ENCODE measurements at regions not wholly inside any gene's neighbourhood (a gene's known extent, or its start where the extent isn't known, plus 50 kb on each side); places are given as distances from the start of the nearest gene placed in this dataset.

GRCh38 chr11:131122448-131122847 is 206.2 kb upstream of the SNX19 start:
- H3K27me3 ChIP-seq = no peaks in the 10 kb centered on the region
- DNase-seq = no peak
- H3K4me3 ChIP-seq = no peak overlapping the region
- H3K9me3 ChIP-seq (replicated peaks) = no peaks in the 10 kb centered on the region
- no peaks in the 10 kb centered on the region for H3K4me1 ChIP-seq
- H3K36me3 ChIP-seq = no peaks in the 10 kb centered on the region
- H3K27ac ChIP-seq = no peak overlapping the region

GRCh38 chr11:131129474-131129873 is 213.2 kb upstream of the SNX19 start:
- no peaks in the 10 kb centered on the region for H3K27me3 ChIP-seq
- no peak for DNase-seq
- H3K36me3 ChIP-seq = no peaks in the 10 kb centered on the region
- H3K4me3 ChIP-seq = no peak overlapping the region
- no peaks in the 10 kb centered on the region for H3K9me3 ChIP-seq (replicated peaks)
- no peaks in the 10 kb centered on the region for H3K4me1 ChIP-seq
- H3K27ac ChIP-seq = no peak overlapping the region

- no peak for DNase-seq
- H3K27ac ChIP-seq = no peak overlapping the region
- no peak overlapping the region for H3K4me3 ChIP-seq
- H3K4me1 ChIP-seq = no peaks in the 10 kb centered on the region
- no peaks in the 10 kb centered on the region for H3K27me3 ChIP-seq
- H3K36me3 ChIP-seq = no peaks in the 10 kb centered on the region
- no peaks in the 10 kb centered on the region for H3K9me3 ChIP-seq (replicated peaks)
Measured at GRCh38 chr11:131135611-131136010, 219.3 kb upstream of the SNX19 start.

- no peak overlapping the region for H3K4me3 ChIP-seq
- no peaks in the 10 kb centered on the region for H3K4me1 ChIP-seq
- no peaks in the 10 kb centered on the region for H3K9me3 ChIP-seq (replicated peaks)
- DNase-seq = no peak
- no peak overlapping the region for H3K27ac ChIP-seq
- no peaks in the 10 kb centered on the region for H3K36me3 ChIP-seq
- H3K27me3 ChIP-seq = no peaks in the 10 kb centered on the region
Measured at GRCh38 chr11:131136486-131136885, 220.2 kb upstream of the SNX19 start.

GRCh38 chr11:131137046-131137445 is 220.8 kb upstream of the SNX19 start:
- Histone ChIP-seq H3K27me3 (no peaks in the 10 kb centered on the region; the same call in 1 of the 2 replicates), H3K27ac (no peak overlapping the region), H3K4me3 (no peak overlapping the region), H3K36me3 (no peaks in the 10 kb centered on the region), H3K4me1 (no peaks in the 10 kb centered on the region), H3K9me3 (replicated peaks) (no peaks in the 10 kb centered on the region)
- DNase-seq = no peak

GRCh38 chr11:131138731-131139130 is 222.5 kb upstream of the SNX19 start:
- Histone ChIP-seq H3K36me3 (no peaks in the 10 kb centered on the region), H3K27ac (no peak overlapping the region), H3K4me1 (no peaks in the 10 kb centered on the region), H3K9me3 (replicated peaks) (no peaks in the 10 kb centered on the region), H3K27me3 (no peaks in the 10 kb centered on the region; the same call in 1 of the 2 replicates), H3K4me3 (no peak overlapping the region)
- no peak for DNase-seq

GRCh38 chr11:131145791-131146190 is 224.6 kb upstream of the NTM start:
- Histone ChIP-seq H3K4me3 (no peak overlapping the region), H3K27ac (no peak overlapping the region), H3K4me1 (no peaks in the 10 kb centered on the region), H3K27me3 (no peaks in the 10 kb centered on the region; the same call in 1 of the 2 replicates), H3K36me3 (no peaks in the 10 kb centered on the region), H3K9me3 (replicated peaks) (no peaks in the 10 kb centered on the region)
- no peak for DNase-seq

- H3K36me3 ChIP-seq = no peaks in the 10 kb centered on the region
- H3K27me3 ChIP-seq = no peaks in the 10 kb centered on the region; the same call in 1 of the 2 replicates
- DNase-seq = no peak
- H3K4me3 ChIP-seq = no peak overlapping the region
- H3K9me3 ChIP-seq (replicated peaks) = no peaks in the 10 kb centered on the region
- H3K4me1 ChIP-seq = no peaks in the 10 kb centered on the region
- H3K27ac ChIP-seq = no peak overlapping the region
Measured at GRCh38 chr11:131146827-131147490, 223.5 kb upstream of the NTM start.

GRCh38 chr11:131154351-131154750 is 216.1 kb upstream of the NTM start:
- H3K36me3 ChIP-seq = no peaks in the 10 kb centered on the region
- H3K4me3 ChIP-seq = no peak overlapping the region
- DNase-seq = no peak
- no peaks in the 10 kb centered on the region for H3K9me3 ChIP-seq (replicated peaks)
- no peak overlapping the region for H3K27ac ChIP-seq
- H3K27me3 ChIP-seq = no peaks in the 10 kb centered on the region
- no peaks in the 10 kb centered on the region for H3K4me1 ChIP-seq

- Histone ChIP-seq H3K4me1 (no peaks in the 10 kb centered on the region), H3K4me3 (no peak overlapping the region), H3K9me3 (replicated peaks) (no peaks in the 10 kb centered on the region), H3K27ac (no peak overlapping the region), H3K27me3 (no peaks in the 10 kb centered on the region), H3K36me3 (no peaks in the 10 kb centered on the region)
- DNase-seq = no peak
Measured at GRCh38 chr11:131157678-131158077, 212.7 kb upstream of the NTM start.

GRCh38 chr11:131160846-131161245 is 209.6 kb upstream of the NTM start:
- Histone ChIP-seq H3K27me3 (no peaks in the 10 kb centered on the region), H3K4me3 (no peak overlapping the region), H3K4me1 (no peaks in the 10 kb centered on the region), H3K9me3 (replicated peaks) (no peaks in the 10 kb centered on the region), H3K27ac (no peak overlapping the region), H3K36me3 (no peaks in the 10 kb centered on the region)
- no peak for DNase-seq

GRCh38 chr11:131163613-131164012 is 206.8 kb upstream of the NTM start:
- Histone ChIP-seq H3K9me3 (replicated peaks) (no peaks in the 10 kb centered on the region), H3K4me1 (no peaks in the 10 kb centered on the region), H3K4me3 (no peak overlapping the region), H3K36me3 (no peaks in the 10 kb centered on the region), H3K27ac (no peak overlapping the region), H3K27me3 (no peaks in the 10 kb centered on the region)
- no peak for DNase-seq

- no peak overlapping the region for H3K4me3 ChIP-seq
- DNase-seq = no peak
- H3K9me3 ChIP-seq (replicated peaks) = no peaks in the 10 kb centered on the region
- no peaks in the 10 kb centered on the region for H3K4me1 ChIP-seq
- H3K36me3 ChIP-seq = no peaks in the 10 kb centered on the region
- no peak overlapping the region for H3K27ac ChIP-seq
- no peaks in the 10 kb centered on the region for H3K27me3 ChIP-seq
Measured at GRCh38 chr11:131165036-131165435, 205.4 kb upstream of the NTM start.

- Histone ChIP-seq H3K4me1 (no peaks in the 10 kb centered on the region), H3K36me3 (no peaks in the 10 kb centered on the region), H3K27ac (no peak overlapping the region), H3K4me3 (no peak overlapping the region), H3K9me3 (replicated peaks) (no peaks in the 10 kb centered on the region), H3K27me3 (no peaks in the 10 kb centered on the region)
- no peak for DNase-seq
Measured at GRCh38 chr11:131168839-131169713, 201.3 kb upstream of the NTM start.

- no peak for DNase-seq
- Histone ChIP-seq H3K36me3 (no peaks in the 10 kb centered on the region), H3K4me3 (no peak overlapping the region), H3K27ac (no peak overlapping the region), H3K9me3 (replicated peaks) (no peaks in the 10 kb centered on the region), H3K4me1 (no peaks in the 10 kb centered on the region), H3K27me3 (no peaks in the 10 kb centered on the region)
Measured at GRCh38 chr11:131172011-131172410, 198.4 kb upstream of the NTM start.

Measured in SJCRH30 (cell line).